GM12874 (cell line): ENCODE measurements at regions not wholly inside any gene's neighbourhood (a gene's known extent, or its start where the extent isn't known, plus 50 kb on each side); places are given as distances from the start of the nearest gene placed in this dataset.

Experiments
- CTCF ChIP-seq: IDR thresholded peaks from 2 replicates; pipeline ENCODE4 v1.5.1; 2011; ENCODE audit warnings: low read depth, mild to moderate bottlenecking, control low read depth, low read length, moderate library complexity; ENCODE audit not compliant: insufficient read depth

GRCh38 chr18:2254977-2255376 is 316.3 kb downstream of the METTL4 start:
- no peak for TF ChIP-seq CTCF

GRCh38 chr18:2256577-2256976 is 314.7 kb downstream of the METTL4 start:
- no peak for TF ChIP-seq CTCF

GRCh38 chr18:2258954-2259353 is 312.4 kb downstream of the METTL4 start:
- TF ChIP-seq CTCF, result no peak

- TF ChIP-seq CTCF, result no peak
These were observed 307.9 kb downstream of the METTL4 start for GRCh38 chr18:2263303-2263890.

GRCh38 chr18:2274613-2275012 is 296.7 kb downstream of the METTL4 start:
- no peak for TF ChIP-seq CTCF

- no peak for TF ChIP-seq CTCF
These were observed 290.2 kb downstream of the METTL4 start for GRCh38 chr18:2281086-2281485.

- TF ChIP-seq CTCF, result no peak
These were observed 289.6 kb downstream of the METTL4 start for GRCh38 chr18:2281523-2282199.
